Activated naive CD8-positive, alpha-beta T cell treated with anti-CD3 and anti-CD28 coated beads, Interleukin-2, amount 50 U/mL, for 24 hours (primary cell): ENCODE measurements at regions not wholly inside any gene's neighbourhood (a gene's known extent, or its start where the extent isn't known, plus 50 kb on each side); places are given as distances from the start of the nearest gene placed in this dataset.

Experiments used
- ATAC-seq: fragments of 150-1000 bp; cut with Tn5 transposase; one replicate; pipeline ENCODE4 v1.10.0; 2021
- DNase-seq: peaks from one replicate; pipeline ENCODE4 v3.0.0; 2021
- H3K27ac Mint-ChIP-seq: one replicate; pipeline ENCODE4 v1.8.0; 2021; ENCODE audit warnings: mild to moderate bottlenecking, mixed read lengths
- H3K27me3 Mint-ChIP-seq: one replicate; pipeline ENCODE4 v1.8.0; 2021; ENCODE audit warnings: mixed read lengths
- H3K36me3 Mint-ChIP-seq: one replicate; pipeline ENCODE4 v1.8.0; 2021; ENCODE audit warnings: low read depth, mixed read lengths
- H3K4me1 Mint-ChIP-seq: one replicate; pipeline ENCODE4 v1.8.0; 2021; ENCODE audit warnings: mixed read lengths
- H3K4me3 Mint-ChIP-seq: one replicate; pipeline ENCODE4 v1.8.0; 2021; ENCODE audit warnings: mild to moderate bottlenecking, moderate library complexity, mixed read lengths
- H3K9me3 Mint-ChIP-seq: one replicate; pipeline ENCODE4 v1.8.0; 2021; ENCODE audit warnings: mixed read lengths

DNA sequence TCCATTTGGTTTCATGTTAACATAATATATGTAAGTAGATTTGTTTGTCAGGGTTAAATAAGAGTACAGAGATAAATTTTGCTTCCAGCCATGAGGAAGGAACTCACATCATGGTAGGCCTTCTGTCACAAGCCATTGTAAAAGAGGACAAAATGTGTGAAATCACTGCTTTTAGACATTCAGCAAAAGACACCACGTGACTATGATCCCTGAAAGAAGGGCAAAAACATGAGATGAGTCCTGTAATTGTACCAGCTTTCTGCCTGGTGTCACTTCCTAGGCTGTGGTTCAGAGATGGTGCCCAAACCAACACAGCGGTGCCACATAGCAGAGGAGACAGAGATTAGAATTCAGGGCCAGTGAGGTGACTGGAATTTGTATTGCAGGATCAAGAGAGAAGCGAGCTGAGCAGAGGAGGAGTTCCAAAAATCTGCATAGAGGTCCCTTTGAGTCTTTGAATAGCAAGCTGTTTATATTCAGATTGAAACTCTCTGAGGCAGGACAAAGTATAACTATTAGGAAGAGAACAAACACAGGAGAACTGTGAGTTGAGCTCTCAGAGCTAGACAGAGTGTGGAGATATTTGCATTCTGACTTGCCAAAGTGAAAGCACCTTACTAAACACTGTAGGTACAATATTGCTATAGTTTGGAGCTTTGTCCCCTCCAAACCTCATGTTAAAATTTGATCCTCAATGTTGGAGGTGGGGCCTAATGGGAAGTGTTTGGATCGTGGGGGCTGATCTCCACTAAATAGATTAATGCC, 52.6 kb upstream of the PDE7B start:
- Mint-ChIP-seq H3K9me3 (no peaks in the 10 kb centered on the region), H3K4me1 (no peaks in the 10 kb centered on the region), H3K27ac (no peak overlapping the region), H3K4me3 (no peak overlapping the region), H3K27me3 (no peaks in the 10 kb centered on the region), H3K36me3 (no peaks in the 10 kb centered on the region)
- ATAC-seq = no peak
- DNase-seq = no peak
